ENCODE measurements at regions not wholly inside any gene's neighbourhood (a gene's known extent, or its start where the extent isn't known, plus 50 kb on each side); places are given as distances from the start of the nearest gene placed in this dataset.
"Not testable (repeated sequence)": the region's sequence is repeated elsewhere in the genome, so short reads cannot be mapped to it uniquely, and the experiment has no call there.

DNA sequence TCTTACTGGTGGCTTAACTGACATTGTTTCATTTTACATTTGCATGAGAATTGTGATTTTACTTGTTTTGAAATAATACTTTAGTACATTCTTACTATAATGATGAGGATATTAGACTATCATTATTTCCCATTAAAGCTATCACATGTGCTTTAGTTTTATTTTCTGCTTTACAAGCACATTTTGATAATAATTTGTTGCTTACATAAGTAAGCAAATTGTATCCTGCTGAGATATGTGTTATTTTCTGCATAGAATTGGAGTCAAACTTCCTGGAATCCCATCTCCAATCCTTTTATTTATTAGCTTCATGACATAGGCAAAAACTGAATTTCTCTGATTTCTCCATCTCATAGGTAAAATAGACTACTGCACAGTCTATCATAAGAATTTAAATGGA lies 847.4 kb downstream of the DIPK2A start:
- TF ChIP-seq, protein P1, sequence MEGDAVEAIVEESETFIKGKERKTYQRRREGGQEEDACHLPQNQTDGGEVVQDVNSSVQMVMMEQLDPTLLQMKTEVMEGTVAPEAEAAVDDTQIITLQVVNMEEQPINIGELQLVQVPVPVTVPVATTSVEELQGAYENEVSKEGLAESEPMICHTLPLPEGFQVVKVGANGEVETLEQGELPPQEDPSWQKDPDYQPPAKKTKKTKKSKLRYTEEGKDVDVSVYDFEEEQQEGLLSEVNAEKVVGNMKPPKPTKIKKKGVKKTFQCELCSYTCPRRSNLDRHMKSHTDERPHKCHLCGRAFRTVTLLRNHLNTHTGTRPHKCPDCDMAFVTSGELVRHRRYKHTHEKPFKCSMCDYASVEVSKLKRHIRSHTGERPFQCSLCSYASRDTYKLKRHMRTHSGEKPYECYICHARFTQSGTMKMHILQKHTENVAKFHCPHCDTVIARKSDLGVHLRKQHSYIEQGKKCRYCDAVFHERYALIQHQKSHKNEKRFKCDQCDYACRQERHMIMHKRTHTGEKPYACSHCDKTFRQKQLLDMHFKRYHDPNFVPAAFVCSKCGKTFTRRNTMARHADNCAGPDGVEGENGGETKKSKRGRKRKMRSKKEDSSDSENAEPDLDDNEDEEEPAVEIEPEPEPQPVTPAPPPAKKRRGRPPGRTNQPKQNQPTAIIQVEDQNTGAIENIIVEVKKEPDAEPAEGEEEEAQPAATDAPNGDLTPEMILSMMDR (conservative IDR thresholded peaks at IDR 0.05; ENCODE audit: low read length) = no peak

DNA sequence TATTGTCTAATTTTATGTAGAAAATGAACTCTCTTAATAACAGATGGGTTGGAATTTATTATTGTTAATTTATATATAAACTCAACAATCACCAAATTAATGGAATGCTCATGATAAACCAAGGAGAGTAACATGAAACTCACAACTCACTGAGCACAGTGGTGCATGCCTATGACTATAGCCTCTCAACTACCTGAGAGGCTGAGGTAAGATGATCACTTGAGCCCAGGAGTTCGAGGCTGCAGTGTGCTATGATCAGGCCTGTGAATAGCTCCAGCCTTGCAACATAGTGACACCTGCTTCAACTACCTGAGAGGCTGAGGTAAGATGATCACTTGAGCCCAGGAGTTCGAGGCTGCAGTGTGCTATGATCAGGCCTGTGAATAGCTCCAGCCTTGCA lies 848.6 kb downstream of the DIPK2A start:
- H3K4me3 ChIP-seq (ENCODE audit: low read length); DNase-seq (ENCODE audit: low read depth): not testable (repeated sequence)

More for the DNA sequence above, 847.4 kb downstream of the DIPK2A start:
- no peak for DNase-seq (ENCODE audit: low read depth)
- no peak overlapping the region for H3K4me3 ChIP-seq (ENCODE audit: low read length)

DNA sequence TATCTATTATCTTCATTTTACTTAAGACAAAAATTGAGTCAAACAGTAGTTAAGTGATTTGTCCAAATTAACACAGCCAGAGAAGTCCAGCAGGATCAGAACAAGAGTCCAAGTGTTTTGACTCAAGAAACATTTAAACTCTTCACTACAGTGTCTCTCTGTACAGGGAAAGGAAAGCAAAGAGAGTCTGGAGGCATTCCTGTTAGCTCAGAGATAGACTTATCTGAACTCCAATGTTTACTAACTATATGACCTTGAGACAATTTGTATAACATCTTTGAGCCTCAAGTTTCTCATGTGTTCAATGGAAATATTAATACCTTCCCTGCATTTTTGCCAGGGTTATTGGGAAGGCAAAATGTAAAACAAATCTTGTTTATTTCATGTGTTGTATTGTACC lies 849.1 kb downstream of the DIPK2A start:
- no peak for DNase-seq (ENCODE audit: low read depth)
- no peak overlapping the region for H3K4me3 ChIP-seq (ENCODE audit: low read length)
- TF ChIP-seq, protein P1 (conservative IDR thresholded peaks at IDR 0.05; ENCODE audit: low read length) = no peak

DNA sequence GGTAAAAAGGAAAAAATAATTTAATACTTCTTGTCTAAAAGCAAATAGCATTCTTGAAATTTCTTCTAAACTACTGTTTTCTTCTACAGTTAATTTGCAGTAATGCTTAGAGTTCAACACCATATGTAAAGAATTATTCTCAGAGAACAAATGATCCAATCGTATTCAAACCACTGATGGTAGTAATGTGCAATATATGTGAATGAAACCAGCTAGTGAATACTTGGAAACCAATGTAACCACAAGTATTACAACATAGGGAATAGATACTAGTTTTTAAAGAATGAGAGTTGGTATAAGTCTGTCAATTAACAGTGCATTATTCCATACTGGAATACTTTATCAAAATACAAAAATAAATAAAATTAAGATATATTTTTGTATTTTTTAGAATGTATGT lies 850.0 kb downstream of the DIPK2A start:
- TF ChIP-seq, protein P1 (conservative IDR thresholded peaks at IDR 0.05; ENCODE audit: low read length) = no peak
- peak; percentile 68 for DNase-seq (ENCODE audit: low read depth)

GRCh38 chr3:144822671-144823070 lies 851.0 kb downstream of the DIPK2A start:
- TF ChIP-seq, protein P1 (conservative IDR thresholded peaks at IDR 0.05; ENCODE audit: low read length) = no peak
- H3K4me3 ChIP-seq (ENCODE audit: low read length) = no peak overlapping the region
- DNase-seq (ENCODE audit: low read depth) = no peak

More for the DNA sequence above, 850.0 kb downstream of the DIPK2A start:
- H3K4me3 ChIP-seq (ENCODE audit: low read length) = no peak overlapping the region

GRCh38 chr3:144831955-144832716 lies 860.5 kb downstream of the DIPK2A start:
- TF ChIP-seq, protein P1 (conservative IDR thresholded peaks at IDR 0.05; ENCODE audit: low read length) = no peak
- no peak overlapping the region for H3K4me3 ChIP-seq (ENCODE audit: low read length)
- no peak for DNase-seq (ENCODE audit: low read depth)

- TF ChIP-seq, protein P1 (conservative IDR thresholded peaks at IDR 0.05; ENCODE audit: low read length) = no peak
- no peak overlapping the region for H3K4me3 ChIP-seq (ENCODE audit: low read length)
- DNase-seq (ENCODE audit: low read depth) = no peak
These were observed 868.4 kb downstream of the DIPK2A start for GRCh38 chr3:144839991-144840390.
